ENCODE measurements at regions not wholly inside any gene's neighbourhood (a gene's known extent, or its start where the extent isn't known, plus 50 kb on each side); places are given as distances from the start of the nearest gene placed in this dataset.

- TF ChIP-seq CTCF (IDR thresholded peaks at IDR 0.05) = no peak
- no peak for TF ChIP-seq POLR2A (IDR thresholded peaks at IDR 0.05)
Measured at GRCh38 chr2:138276339-138276738, 225.2 kb upstream of the SPOPL start.

Measured in Peyer's patch (tissue), 4 donors.